Astrocyte (in vitro differentiated cells and primary cell): ENCODE measurements at regions not wholly inside any gene's neighbourhood (a gene's known extent, or its start where the extent isn't known, plus 50 kb on each side); places are given as distances from the start of the nearest gene placed in this dataset.
"Not testable (repeated sequence)": the region's sequence is repeated elsewhere in the genome, so short reads cannot be mapped to it uniquely, and the experiment has no call there.

Experiments used
- EZH2 ChIP-seq: IDR thresholded peaks from 2 replicates; pipeline ENCODE4 v1.6.1; 2012; ENCODE audit warnings: mild to moderate bottlenecking, low read length, inconsistent platforms; ENCODE audit not compliant: insufficient read depth
- TF ChIP-seq, protein P1 (sequence below): IDR thresholded peaks from 2 replicates; pipeline ENCODE4 v1.5.1; 2011; ENCODE audit warnings: low read depth, mild to moderate bottlenecking, inconsistent platforms, low read length, moderate library complexity; ENCODE audit not compliant: insufficient read depth

DNA sequence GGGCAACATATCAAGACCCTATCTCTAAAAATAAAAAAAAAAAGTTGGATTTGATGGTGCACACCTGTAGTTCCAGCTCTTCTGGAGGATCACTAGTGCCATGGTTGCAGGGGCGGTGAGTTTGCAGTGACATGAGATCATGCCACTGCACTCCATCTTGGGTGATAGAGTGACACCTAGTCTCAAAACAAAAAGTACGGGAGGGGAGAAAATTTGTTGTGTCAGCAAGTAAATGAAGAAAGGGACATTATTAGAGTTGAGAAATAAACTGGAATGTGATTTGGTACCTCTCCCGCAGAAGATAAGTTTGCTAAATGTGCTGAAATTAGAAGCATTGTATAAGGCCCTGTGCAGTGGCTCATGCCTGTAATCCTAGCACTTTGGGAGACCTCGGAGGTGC lies 105.1 kb downstream of the PPIAL4G start:
- TF ChIP-seq, protein P1, sequence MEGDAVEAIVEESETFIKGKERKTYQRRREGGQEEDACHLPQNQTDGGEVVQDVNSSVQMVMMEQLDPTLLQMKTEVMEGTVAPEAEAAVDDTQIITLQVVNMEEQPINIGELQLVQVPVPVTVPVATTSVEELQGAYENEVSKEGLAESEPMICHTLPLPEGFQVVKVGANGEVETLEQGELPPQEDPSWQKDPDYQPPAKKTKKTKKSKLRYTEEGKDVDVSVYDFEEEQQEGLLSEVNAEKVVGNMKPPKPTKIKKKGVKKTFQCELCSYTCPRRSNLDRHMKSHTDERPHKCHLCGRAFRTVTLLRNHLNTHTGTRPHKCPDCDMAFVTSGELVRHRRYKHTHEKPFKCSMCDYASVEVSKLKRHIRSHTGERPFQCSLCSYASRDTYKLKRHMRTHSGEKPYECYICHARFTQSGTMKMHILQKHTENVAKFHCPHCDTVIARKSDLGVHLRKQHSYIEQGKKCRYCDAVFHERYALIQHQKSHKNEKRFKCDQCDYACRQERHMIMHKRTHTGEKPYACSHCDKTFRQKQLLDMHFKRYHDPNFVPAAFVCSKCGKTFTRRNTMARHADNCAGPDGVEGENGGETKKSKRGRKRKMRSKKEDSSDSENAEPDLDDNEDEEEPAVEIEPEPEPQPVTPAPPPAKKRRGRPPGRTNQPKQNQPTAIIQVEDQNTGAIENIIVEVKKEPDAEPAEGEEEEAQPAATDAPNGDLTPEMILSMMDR, result not testable (repeated sequence)
- not testable (repeated sequence) for TF ChIP-seq EZH2
